Tibial artery (tissue), 4 donors: ENCODE measurements at regions not wholly inside any gene's neighbourhood (a gene's known extent, or its start where the extent isn't known, plus 50 kb on each side); places are given as distances from the start of the nearest gene placed in this dataset.

Experiments used
- DNase-seq, 2 donors: peaks; one replicate each; pipeline ENCODE4 v3.0.0-alpha.2; 2019
- H3K27ac ChIP-seq, 2 donors: fragments of 200-600 bp; sonication (generic) in 1 of 2; 1 replicate in 1 of 2; 2 replicates in 1 of 2; pipeline ENCODE4 v1.5.1; 2018 to 2019; ENCODE audit warnings: mild to moderate bottlenecking in 1 of 2
- H3K27me3 ChIP-seq, 2 donors: fragments of 200-600 bp; sonication (generic) in 1 of 2; one replicate each; pipeline versions ENCODE4 v1.5.1 to v1.6.0; 2016 to 2019
- H3K36me3 ChIP-seq, 3 donors: fragments of 200-600 bp; sonication (generic) in 2 of 3; one replicate each; pipeline ENCODE4 v1.5.1; 2016 to 2019; ENCODE audit warnings: mild to moderate bottlenecking in 2 of 3
- H3K4me1 ChIP-seq, 4 donors: fragments of 200-600 bp; sonication (generic) in 2 of 4; 1 replicate in 3 of 4; 2 replicates in 1 of 4; pipeline ENCODE4 v1.5.1; 2016 to 2019
- H3K4me3 ChIP-seq, 2 donors: fragments of 200-600 bp; sonication (generic) in 1 of 2; 1 replicate in 1 of 2; 2 replicates in 1 of 2; pipeline ENCODE4 v1.5.1; 2018 to 2019; ENCODE audit warnings: mild to moderate bottlenecking in 2 of 2
- H3K9me3 ChIP-seq, 3 donors: fragments of 200-600 bp; sonication (generic) in 1 of 3; one replicate each; pipeline ENCODE4 v1.5.1; 2016 to 2019
- intact Hi-C: fragments of 100-400 bp; cut with DNase I; formaldehyde crosslinking; loops from one replicate; pipeline ENCODE4 v1.15.0; 2023; ENCODE audit warnings: low total_unique reads
- TF ChIP-seq, protein P1 (sequence below), 2 experiments: fragments of 200-600 bp in 1 of 2; fragments of 450-650 bp in 1 of 2; IDR thresholded peaks; one replicate each; pipeline ENCODE4 v1.5.1; 2017 to 2019; ENCODE audit warnings: antibody characterized with exemption in 2 of 2, mild to moderate bottlenecking in 1 of 2, moderate library complexity in 1 of 2

DNA sequence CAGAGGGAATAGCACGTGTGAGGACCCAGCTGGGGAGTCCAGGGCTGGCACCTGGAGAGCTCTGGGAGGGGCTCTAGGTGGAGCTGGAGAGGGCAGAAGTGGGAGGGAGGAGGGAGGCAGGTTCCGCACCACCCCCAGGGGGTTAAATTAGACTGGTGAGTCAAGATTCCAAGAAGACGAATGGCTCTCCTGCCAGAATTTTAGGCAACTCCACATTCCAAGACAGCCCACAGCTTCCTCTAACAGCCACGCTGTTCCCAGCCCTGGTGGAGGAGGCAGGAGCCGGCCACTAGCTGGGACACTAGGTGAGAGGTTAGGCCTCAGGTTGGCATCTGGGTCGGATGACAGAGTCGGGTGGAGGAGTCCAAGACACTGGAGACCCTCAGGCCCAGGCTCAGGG lies 60.2 kb downstream of the TFAP2C start:
- Histone ChIP-seq H3K36me3 (no peaks in the 10 kb centered on the region), H3K4me3 (no peak overlapping the region), H3K4me1 (peaks cover 0 to 17% (median 0%) of the 10 kb centered on the region in 4 donors), H3K27me3 (peaks cover 0 to 10% of the 10 kb centered on the region in 2 donors), H3K9me3 (no peaks in the 10 kb centered on the region), H3K27ac (no peak overlapping the region)
- TF ChIP-seq, protein P1, sequence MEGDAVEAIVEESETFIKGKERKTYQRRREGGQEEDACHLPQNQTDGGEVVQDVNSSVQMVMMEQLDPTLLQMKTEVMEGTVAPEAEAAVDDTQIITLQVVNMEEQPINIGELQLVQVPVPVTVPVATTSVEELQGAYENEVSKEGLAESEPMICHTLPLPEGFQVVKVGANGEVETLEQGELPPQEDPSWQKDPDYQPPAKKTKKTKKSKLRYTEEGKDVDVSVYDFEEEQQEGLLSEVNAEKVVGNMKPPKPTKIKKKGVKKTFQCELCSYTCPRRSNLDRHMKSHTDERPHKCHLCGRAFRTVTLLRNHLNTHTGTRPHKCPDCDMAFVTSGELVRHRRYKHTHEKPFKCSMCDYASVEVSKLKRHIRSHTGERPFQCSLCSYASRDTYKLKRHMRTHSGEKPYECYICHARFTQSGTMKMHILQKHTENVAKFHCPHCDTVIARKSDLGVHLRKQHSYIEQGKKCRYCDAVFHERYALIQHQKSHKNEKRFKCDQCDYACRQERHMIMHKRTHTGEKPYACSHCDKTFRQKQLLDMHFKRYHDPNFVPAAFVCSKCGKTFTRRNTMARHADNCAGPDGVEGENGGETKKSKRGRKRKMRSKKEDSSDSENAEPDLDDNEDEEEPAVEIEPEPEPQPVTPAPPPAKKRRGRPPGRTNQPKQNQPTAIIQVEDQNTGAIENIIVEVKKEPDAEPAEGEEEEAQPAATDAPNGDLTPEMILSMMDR (IDR thresholded peaks at IDR 0.05): no peak
- intact Hi-C loops: loop anchor here (5.0 kb wide), 1 partner anchor 1228 kb away; no protein-coding TSS in a partner anchor
- no peak for DNase-seq

DNA sequence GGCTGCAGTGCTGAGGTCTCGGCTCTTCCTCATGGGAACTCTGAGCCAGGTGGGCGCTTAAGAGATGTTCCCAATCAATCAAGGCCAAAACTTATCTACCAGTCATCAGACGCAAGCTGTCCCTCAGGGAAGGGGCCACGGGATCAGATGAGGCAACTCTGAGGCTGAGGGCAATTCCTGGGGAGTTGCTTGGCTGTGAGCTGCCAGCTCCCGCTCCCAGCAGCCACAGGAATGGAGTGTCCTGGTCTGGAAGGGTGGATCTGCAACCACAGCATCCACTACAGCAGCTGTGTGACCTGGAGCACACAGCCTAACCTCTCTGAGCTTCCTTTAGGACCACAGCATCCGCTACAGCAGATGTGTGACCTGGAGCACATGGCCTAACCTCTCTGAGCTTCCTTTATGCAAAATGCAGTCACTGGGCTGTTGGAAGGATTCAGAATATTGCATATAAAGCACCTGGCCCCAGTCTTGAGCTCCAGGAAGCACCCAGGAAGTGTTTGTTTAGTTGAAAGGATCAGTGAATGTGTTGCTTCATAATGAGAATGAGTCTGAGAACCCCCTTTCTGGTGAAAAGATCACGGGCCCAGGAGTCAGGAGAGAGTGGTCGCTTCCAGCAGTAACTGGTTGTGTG lies 60.9 kb downstream of the TFAP2C start:
- Histone ChIP-seq H3K27ac (no peak overlapping the region), H3K36me3 (no peaks in the 10 kb centered on the region), H3K4me1 (peaks cover 0 to 17% (median 0%) of the 10 kb centered on the region in 4 donors), H3K4me3 (no peak overlapping the region), H3K9me3 (no peaks in the 10 kb centered on the region), H3K27me3 (peaks cover 0 to 10% of the 10 kb centered on the region in 2 donors)
- TF ChIP-seq, protein P1 (IDR thresholded peaks at IDR 0.05): no peak
- DNase-seq: no peak
- intact Hi-C loops: loop anchor here (5.0 kb wide), 1 partner anchor 1227 kb away; no protein-coding TSS in a partner anchor

DNA sequence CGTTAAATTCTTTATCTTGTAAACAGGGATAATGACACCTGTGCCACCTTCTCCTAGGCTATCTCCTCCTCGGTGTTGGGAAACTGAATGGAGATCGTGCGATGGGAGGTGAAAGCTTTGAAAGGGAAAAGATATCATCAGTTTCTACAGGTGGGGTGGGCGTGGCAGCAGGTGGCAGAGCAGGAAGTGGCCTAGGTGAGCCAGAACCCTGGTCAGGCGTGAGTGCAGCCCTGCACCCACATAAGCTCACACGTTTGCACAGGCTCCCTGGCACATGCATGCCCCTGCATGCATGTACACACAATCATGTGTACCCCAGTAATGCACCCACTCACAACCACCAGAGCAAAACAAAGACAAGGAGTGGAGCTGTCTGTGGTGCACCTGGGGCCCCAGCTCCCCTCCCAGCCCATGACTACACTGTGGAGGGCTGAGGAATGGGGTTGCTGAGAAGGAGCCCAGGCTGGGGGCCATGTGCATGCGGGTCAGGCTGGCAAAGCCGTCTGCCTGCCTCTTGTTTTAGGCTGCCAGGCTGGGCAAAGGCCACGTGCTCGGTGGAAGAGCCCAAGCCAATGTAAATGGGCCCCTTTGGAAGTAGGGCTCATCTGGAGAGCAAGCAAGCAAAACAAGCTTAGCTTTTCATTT lies 61.5 kb downstream of the TFAP2C start:
- TF ChIP-seq, protein P1 (IDR thresholded peaks at IDR 0.05): no peak
- Histone ChIP-seq H3K9me3 (no peaks in the 10 kb centered on the region), H3K27ac (no peak overlapping the region), H3K4me3 (no peak overlapping the region), H3K27me3 (peaks cover 0 to 10% of the 10 kb centered on the region in 2 donors), H3K4me1 (peaks cover 0 to 17% (median 0%) of the 10 kb centered on the region in 4 donors), H3K36me3 (no peaks in the 10 kb centered on the region)
- intact Hi-C loops: no loop called here
- DNase-seq: no peak

DNA sequence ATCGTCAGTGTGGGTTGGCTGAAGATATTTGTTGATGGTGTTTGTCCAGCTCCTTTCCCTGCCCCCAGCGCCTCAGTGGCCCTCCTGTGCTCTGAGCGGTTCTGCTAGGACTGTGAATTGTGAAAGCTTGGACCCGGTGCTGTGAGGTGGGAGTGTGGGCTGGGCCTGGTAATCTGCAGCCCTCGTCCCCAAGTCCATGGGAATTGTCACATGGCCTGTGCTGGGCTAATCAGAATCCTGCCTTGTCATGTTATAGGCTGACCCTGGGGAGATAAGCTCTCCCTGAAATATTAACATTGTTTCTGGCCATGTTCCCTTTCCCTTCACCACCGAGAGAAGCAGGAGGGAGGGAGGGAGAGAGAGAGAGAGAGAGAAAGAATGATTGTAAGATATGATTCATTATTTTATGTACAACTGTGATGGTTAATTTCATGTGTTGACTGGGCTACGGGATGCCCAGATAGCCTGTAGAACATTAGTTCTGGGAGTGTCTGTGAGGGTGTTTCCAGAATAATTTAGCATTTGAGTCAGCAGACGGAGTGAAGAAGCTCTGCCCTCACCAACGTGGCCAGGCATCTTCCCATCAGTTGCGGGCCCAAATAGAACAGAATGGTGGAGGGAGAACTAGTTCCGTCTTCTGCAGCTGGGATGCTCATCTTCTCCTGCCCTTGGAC lies 62.4 kb downstream of the TFAP2C start:
- TF ChIP-seq, protein P1 (IDR thresholded peaks at IDR 0.05): no peak
- Histone ChIP-seq H3K9me3 (no peaks in the 10 kb centered on the region), H3K4me3 (no peak overlapping the region), H3K4me1 (peaks cover 0 to 17% (median 0%) of the 10 kb centered on the region in 4 donors), H3K36me3 (no peaks in the 10 kb centered on the region), H3K27me3 (peaks cover 0 to 10% of the 10 kb centered on the region in 2 donors), H3K27ac (no peak overlapping the region)
- no peak for DNase-seq
- intact Hi-C loops: no loop called here

DNA sequence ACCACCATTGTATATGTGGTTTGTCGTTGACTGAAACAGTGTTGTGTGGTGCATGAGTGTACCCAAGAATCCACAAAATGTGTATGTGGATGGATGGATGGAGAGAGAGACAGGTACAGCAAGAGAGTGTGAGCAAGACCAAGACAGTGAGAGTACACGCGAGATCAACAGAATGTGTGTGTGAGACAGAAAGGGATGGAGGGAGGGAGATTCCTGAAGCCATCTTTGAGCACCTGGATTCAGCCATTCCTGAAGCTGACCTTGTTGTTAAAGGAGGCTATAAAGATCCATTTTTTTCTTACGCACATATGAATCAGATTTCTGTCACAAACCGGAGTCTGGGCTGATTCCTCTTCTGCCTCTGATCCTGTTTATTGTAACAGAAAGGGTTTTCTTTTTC lies 64.1 kb downstream of the TFAP2C start:
- no peak for DNase-seq
- no peak overlapping the region for H3K27ac ChIP-seq
- H3K4me1 ChIP-seq: peaks cover 0 to 17% (median 0%) of the 10 kb centered on the region in 4 donors
- H3K36me3 ChIP-seq: no peaks in the 10 kb centered on the region
- peaks cover 0 to 10% of the 10 kb centered on the region in 2 donors for H3K27me3 ChIP-seq
- intact Hi-C loops: no loop called here
- no peaks in the 10 kb centered on the region for H3K9me3 ChIP-seq
- no peak overlapping the region for H3K4me3 ChIP-seq
- TF ChIP-seq, protein P1 (IDR thresholded peaks at IDR 0.05): no peak
